CD4-positive, CD25-positive, alpha-beta regulatory T cell (primary cell): ENCODE measurements at regions not wholly inside any gene's neighbourhood (a gene's known extent, or its start where the extent isn't known, plus 50 kb on each side); places are given as distances from the start of the nearest gene placed in this dataset.
"Not testable (repeated sequence)": the region's sequence is repeated elsewhere in the genome, so short reads cannot be mapped to it uniquely, and the experiment has no call there.

Experiments
- ATAC-seq, 2 donors: fragments of 150-1000 bp; cut with Tn5 transposase; one replicate each; pipeline ENCODE4 v1.10.0; 2021; ENCODE audit warnings: low read depth in 2 of 2, moderate number of reproducible peaks in 2 of 2, moderate library complexity in 1 of 2
- DNase-seq, 3 donors: peaks; one replicate each; pipeline versions ENCODE4 v3.0.0 to v3.0.0-alpha.2; 2012 to 2022; ENCODE audit warnings: mixed read lengths in 1 of 3
- H3K27ac ChIP-seq: one replicate; pipeline ENCODE4 v1.7.0; 2013; ENCODE audit warnings: mild to moderate bottlenecking, low read length; ENCODE audit not compliant: insufficient read depth, poor library complexity, severe bottlenecking
- H3K27me3 ChIP-seq: one replicate; pipeline ENCODE4 v1.7.0; 2013; ENCODE audit warnings: low read length; ENCODE audit not compliant: control insufficient read depth, insufficient read depth
- H3K36me3 ChIP-seq: one replicate; pipeline ENCODE4 v1.7.0; 2013; ENCODE audit warnings: mild to moderate bottlenecking, low read length, moderate library complexity; ENCODE audit not compliant: control insufficient read depth, insufficient read depth
- H3K4me1 ChIP-seq: 2 replicates; pipeline ENCODE4 v1.7.0; 2013; ENCODE audit warnings: mild to moderate bottlenecking, low read length; ENCODE audit not compliant: insufficient read depth, control insufficient read depth, poor library complexity, severe bottlenecking
- H3K4me3 ChIP-seq: one replicate; pipeline ENCODE4 v1.7.0; 2013; ENCODE audit warnings: low read depth, mild to moderate bottlenecking, low read length, moderate library complexity
- H3K9me3 ChIP-seq, 2 experiments: 1 replicate in 1 of 2; 2 replicates in 1 of 2; pipeline ENCODE4 v1.7.0; 2013; ENCODE audit warnings: low read length in 2 of 2, mild to moderate bottlenecking in 1 of 2, moderate library complexity in 1 of 2; ENCODE audit not compliant: control insufficient read depth in 2 of 2
- H3K27ac Mint-ChIP-seq, 3 donors: one replicate each; pipeline ENCODE4 v1.8.0; 2020 to 2022; ENCODE audit warnings: mild to moderate bottlenecking in 3 of 3, mixed read lengths in 3 of 3, moderate library complexity in 2 of 3
- H3K27me3 Mint-ChIP-seq: one replicate; pipeline ENCODE4 v1.8.0; 2022; ENCODE audit warnings: mild to moderate bottlenecking, mixed read lengths
- H3K36me3 Mint-ChIP-seq: one replicate; pipeline ENCODE4 v1.8.0; 2020; ENCODE audit warnings: mixed read lengths
- H3K4me1 Mint-ChIP-seq, 4 donors: one replicate each; pipeline ENCODE4 v1.8.0; 2020 to 2022; ENCODE audit warnings: mixed read lengths in 4 of 4, mild to moderate bottlenecking in 1 of 4
- H3K4me3 Mint-ChIP-seq, 4 donors: one replicate each; pipeline ENCODE4 v1.8.0; 2020 to 2022; ENCODE audit warnings: mild to moderate bottlenecking in 4 of 4, mixed read lengths in 4 of 4, moderate library complexity in 3 of 4
- H3K9me3 Mint-ChIP-seq, 7 donors: one replicate each; pipeline ENCODE4 v1.8.0; 2020 to 2022; ENCODE audit warnings: mixed read lengths in 7 of 7, mild to moderate bottlenecking in 3 of 7, moderate library complexity in 2 of 7

GRCh38 chr2:67145851-67146250 is 251.3 kb upstream of the ETAA1 start:
- no peak for DNase-seq
- Mint-ChIP-seq H3K27me3 (no peaks in the 10 kb centered on the region), H3K36me3 (no peaks in the 10 kb centered on the region), H3K4me3 (no peak overlapping the region), H3K9me3 (peaks cover 0 to 9% (median 3%) of the 10 kb centered on the region in 7 donors), H3K4me1 (no peaks in the 10 kb centered on the region), H3K27ac (no peak overlapping the region)
- no peaks in the 10 kb centered on the region for H3K36me3 ChIP-seq
- no peaks in the 10 kb centered on the region for H3K27me3 ChIP-seq
- H3K4me3 ChIP-seq: no peak overlapping the region
- H3K9me3 ChIP-seq: no peaks in the 10 kb centered on the region
- ATAC-seq: no peak
- no peak overlapping the region for H3K27ac ChIP-seq
- H3K4me1 ChIP-seq: no peaks in the 10 kb centered on the region

DNA sequence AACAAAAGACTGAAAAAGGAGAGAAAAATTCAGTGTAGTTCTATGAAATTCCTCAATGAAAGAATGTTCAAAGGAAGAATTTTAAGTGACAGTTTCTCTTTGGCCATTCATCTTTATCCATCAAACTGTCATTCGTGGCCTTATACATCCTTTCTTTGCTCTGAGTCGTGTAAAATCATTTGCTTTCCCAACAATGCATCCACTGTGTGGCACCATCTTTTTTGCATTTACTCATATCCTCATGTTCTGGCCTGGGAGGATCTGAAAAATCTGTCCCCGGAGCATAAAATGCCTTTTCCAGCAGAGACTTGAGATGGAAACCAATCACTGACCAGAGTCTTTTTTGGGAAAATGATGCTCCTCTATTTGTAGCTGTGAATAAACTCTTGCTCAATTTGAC is 240.3 kb upstream of the ETAA1 start:
- H3K36me3 ChIP-seq: no peaks in the 10 kb centered on the region
- peaks cover 0 to 7% (median under 1%) of the 10 kb centered on the region in 7 donors for H3K9me3 Mint-ChIP-seq
- no peak overlapping the region for H3K4me3 Mint-ChIP-seq
- no peaks in the 10 kb centered on the region for H3K4me1 Mint-ChIP-seq
- H3K4me3 ChIP-seq: no peak overlapping the region
- H3K9me3 ChIP-seq: no peaks in the 10 kb centered on the region
- H3K36me3 Mint-ChIP-seq: no peaks in the 10 kb centered on the region
- no peaks in the 10 kb centered on the region for H3K27me3 Mint-ChIP-seq
- ATAC-seq (no peak), DNase-seq (no peak)
- H3K27ac ChIP-seq: no peak overlapping the region
- H3K27me3 ChIP-seq: no peaks in the 10 kb centered on the region
- no peak overlapping the region for H3K27ac Mint-ChIP-seq
- no peaks in the 10 kb centered on the region for H3K4me1 ChIP-seq

GRCh38 chr2:67158718-67159117 is 238.4 kb upstream of the ETAA1 start:
- Histone ChIP-seq H3K4me1 (no peaks in the 10 kb centered on the region), H3K9me3 (no peaks in the 10 kb centered on the region), H3K27me3 (no peaks in the 10 kb centered on the region), H3K36me3 (no peaks in the 10 kb centered on the region), H3K27ac (no peak overlapping the region), H3K4me3 (no peak overlapping the region)
- DNase-seq: no peak
- Mint-ChIP-seq H3K27me3 (no peaks in the 10 kb centered on the region), H3K36me3 (no peaks in the 10 kb centered on the region), H3K4me1 (no peaks in the 10 kb centered on the region), H3K4me3 (no peak overlapping the region), H3K27ac (no peak overlapping the region), H3K9me3 (peaks cover 0 to 4% (median 0%) of the 10 kb centered on the region in 7 donors)
- ATAC-seq: no peak

GRCh38 chr2:67159929-67160328 is 237.2 kb upstream of the ETAA1 start:
- Histone ChIP-seq H3K36me3 (no peaks in the 10 kb centered on the region), H3K27ac (no peak overlapping the region), H3K4me3 (no peak overlapping the region), H3K27me3 (no peaks in the 10 kb centered on the region), H3K4me1 (no peaks in the 10 kb centered on the region), H3K9me3 (no peaks in the 10 kb centered on the region)
- no peak for ATAC-seq
- DNase-seq: no peak
- Mint-ChIP-seq H3K4me3 (no peak overlapping the region), H3K27me3 (no peaks in the 10 kb centered on the region), H3K4me1 (no peaks in the 10 kb centered on the region), H3K36me3 (no peaks in the 10 kb centered on the region), H3K9me3 (peaks cover 0 to 4% (median 0%) of the 10 kb centered on the region in 7 donors), H3K27ac (no peak overlapping the region)

GRCh38 chr2:67164771-67165522 is 232.2 kb upstream of the ETAA1 start:
- Histone ChIP-seq H3K27ac (no peak overlapping the region), H3K27me3 (no peaks in the 10 kb centered on the region), H3K4me1 (no peaks in the 10 kb centered on the region), H3K9me3 (no peaks in the 10 kb centered on the region), H3K36me3 (no peaks in the 10 kb centered on the region), H3K4me3 (no peak overlapping the region)
- Mint-ChIP-seq H3K4me1 (no peaks in the 10 kb centered on the region), H3K27ac (no peak overlapping the region), H3K27me3 (no peaks in the 10 kb centered on the region), H3K4me3 (no peak overlapping the region), H3K9me3 (peaks cover 0 to 25% (median 3%) of the 10 kb centered on the region in 7 donors), H3K36me3 (no peaks in the 10 kb centered on the region)
- DNase-seq (no peak), ATAC-seq (no peak)

DNA sequence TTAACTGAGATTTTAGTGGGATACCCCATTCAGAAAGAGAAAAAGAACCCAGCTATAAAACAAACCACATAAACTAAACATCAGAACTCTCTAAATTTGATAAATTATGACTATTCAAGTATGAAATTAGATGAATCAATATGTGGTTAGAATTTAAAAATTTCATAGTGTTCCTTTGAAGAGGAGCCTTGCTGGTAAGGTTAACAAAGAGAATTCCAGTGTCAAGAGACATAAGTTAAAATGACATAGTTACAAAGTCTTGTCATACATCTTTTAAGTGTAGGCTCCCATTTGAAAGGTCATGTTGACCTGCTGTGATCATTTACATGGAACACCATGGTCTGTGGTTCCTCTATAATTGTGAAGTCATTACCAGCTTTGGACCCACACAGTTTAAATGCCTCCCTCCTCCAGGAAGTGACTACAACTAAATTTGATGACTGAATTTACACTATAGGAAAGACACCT is 231.6 kb upstream of the ETAA1 start:
- H3K4me1 ChIP-seq: no peaks in the 10 kb centered on the region
- no peaks in the 10 kb centered on the region for H3K4me1 Mint-ChIP-seq
- no peaks in the 10 kb centered on the region for H3K27me3 ChIP-seq
- H3K4me3 ChIP-seq: no peak overlapping the region
- H3K27me3 Mint-ChIP-seq: no peaks in the 10 kb centered on the region
- H3K36me3 ChIP-seq: no peaks in the 10 kb centered on the region
- no peaks in the 10 kb centered on the region for H3K36me3 Mint-ChIP-seq
- DNase-seq (no peak), ATAC-seq (no peak)
- H3K9me3 Mint-ChIP-seq: peaks cover 0 to 26% (median 3%) of the 10 kb centered on the region in 7 donors
- no peak overlapping the region for H3K27ac Mint-ChIP-seq
- no peak overlapping the region for H3K4me3 Mint-ChIP-seq
- no peak overlapping the region for H3K27ac ChIP-seq
- H3K9me3 ChIP-seq: no peaks in the 10 kb centered on the region

DNA sequence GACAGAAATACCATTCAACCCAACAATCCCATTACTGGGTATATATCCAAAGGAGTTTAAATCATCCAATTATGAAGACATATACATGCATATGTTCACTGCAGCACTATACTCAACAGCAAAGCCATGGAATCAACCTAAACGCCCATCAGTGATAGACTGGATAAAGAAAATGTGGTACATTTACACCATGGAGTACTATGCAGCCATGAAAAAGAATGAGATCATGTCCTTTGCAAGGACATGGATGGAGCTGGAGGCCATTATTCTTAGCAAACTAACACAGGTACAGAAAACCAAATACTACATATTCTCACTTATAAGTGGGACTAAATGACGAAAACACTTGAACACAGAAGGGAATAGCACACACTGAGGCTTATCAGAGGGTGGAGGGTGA is 230.6 kb upstream of the ETAA1 start:
- not testable (repeated sequence) for ATAC-seq, H3K27ac Mint-ChIP-seq, H3K27me3 ChIP-seq, H3K9me3 ChIP-seq, H3K4me3 ChIP-seq, H3K27ac ChIP-seq, H3K4me1 ChIP-seq, H3K4me3 Mint-ChIP-seq, H3K36me3 Mint-ChIP-seq, H3K4me1 Mint-ChIP-seq, H3K27me3 Mint-ChIP-seq, H3K36me3 ChIP-seq, DNase-seq
- H3K9me3 Mint-ChIP-seq: peaks cover 0 to 28% (median 3%) of the 10 kb centered on the region in 7 donors
